Neural cell (in vitro differentiated cells): ENCODE measurements at regions not wholly inside any gene's neighbourhood (a gene's known extent, or its start where the extent isn't known, plus 50 kb on each side); places are given as distances from the start of the nearest gene placed in this dataset.

Experiments
- H2AFZ ChIP-seq: fragments of 200-600, 300-800 bp; sonication (generic), shearing (Covaris generic); 2 replicates; pipeline ENCODE4 v1.6.0; 2014; ENCODE audit warnings: low read depth, mild to moderate bottlenecking, antibody characterized with exemption, low read length, moderate library complexity
- H3F3A ChIP-seq: fragments of 200-600 bp; shearing (Covaris generic); 2 replicates; pipeline ENCODE4 v1.6.1; 2016; ENCODE audit warnings: mild to moderate bottlenecking, moderate library complexity, mixed read lengths, antibody characterized with exemption, low read length; ENCODE audit not compliant: insufficient read depth, poor library complexity, severe bottlenecking
- H3K27ac ChIP-seq: fragments of 200-600, 300-800 bp; sonication (generic), shearing (Covaris generic); 2 replicates; pipeline ENCODE4 v1.5.1; 2014; ENCODE audit warnings: mild to moderate bottlenecking, low read length, moderate library complexity
- H3K27me3 ChIP-seq: fragments of 300-800, 200-600 bp; sonication (generic), shearing (Covaris generic); 2 replicates; pipeline ENCODE4 v1.6.0; 2014; ENCODE audit warnings: mild to moderate bottlenecking, low read depth, low read length, moderate library complexity; ENCODE audit not compliant: insufficient read depth
- H3K36me3 ChIP-seq: fragments of 300-800, 200-600 bp; sonication (generic), shearing (Covaris generic); 2 replicates; pipeline ENCODE4 v1.5.1; 2014; ENCODE audit warnings: mild to moderate bottlenecking, antibody characterized with exemption, low read length, moderate library complexity; ENCODE audit not compliant: insufficient read depth
- H3K4me2 ChIP-seq: fragments of 300-800, 200-600 bp; sonication (generic), shearing (Covaris generic); 2 replicates; pipeline ENCODE4 v1.6.0; 2014; ENCODE audit warnings: mild to moderate bottlenecking, low read length
- H3K4me3 ChIP-seq: fragments of 300-800, 200-600 bp; sonication (generic), shearing (Covaris generic); 2 replicates; pipeline ENCODE4 v1.5.1; 2014; ENCODE audit warnings: mild to moderate bottlenecking, low read length, moderate library complexity
- H3K79me2 ChIP-seq: fragments of 200-600 bp; shearing (Covaris generic); replicated peaks from 2 replicates; pipeline ENCODE4 v1.6.0; 2014; ENCODE audit warnings: mild to moderate bottlenecking, low read length, moderate library complexity; ENCODE audit not compliant: insufficient read depth
- H3K9ac ChIP-seq: fragments of 300-800, 200-600 bp; sonication (generic), shearing (Covaris generic); 2 replicates; pipeline ENCODE4 v1.6.1; 2016; ENCODE audit warnings: mild to moderate bottlenecking, low read length, mixed read lengths
- H3K9me2 ChIP-seq: fragments of 200-600 bp; shearing (Covaris generic); 2 replicates; pipeline ENCODE4 v1.6.1; 2016; ENCODE audit warnings: mild to moderate bottlenecking, low read length, mixed read lengths; ENCODE audit not compliant: insufficient read depth
- H3K9me3 ChIP-seq: fragments of 200-600, 300-800 bp; sonication (generic), shearing (Covaris generic); 2 replicates; pipeline ENCODE4 v1.6.1; 2016; ENCODE audit warnings: mild to moderate bottlenecking, mixed run types, low read length, moderate library complexity, mixed read lengths
- H4K20me1 ChIP-seq: fragments of 200-600 bp; shearing (Covaris generic); 2 replicates; pipeline ENCODE4 v1.6.1; 2016; ENCODE audit warnings: mild to moderate bottlenecking, mixed run types; ENCODE audit not compliant: insufficient read depth
- CTCF ChIP-seq: fragments of 450-650 bp; IDR thresholded peaks from 2 replicates; pipeline ENCODE4 v1.5.1; 2014; ENCODE audit warnings: antibody characterized with exemption, mild to moderate bottlenecking, moderate library complexity; ENCODE audit not compliant: poor library complexity, severe bottlenecking
- EP300 ChIP-seq: fragments of 450-650 bp; conservative IDR thresholded peaks from 2 replicates; pipeline ENCODE4 v1.6.1; 2014; ENCODE audit warnings: antibody characterized with exemption, mild to moderate bottlenecking, moderate library complexity; ENCODE audit not compliant: poor library complexity, severe bottlenecking
- EZH2 ChIP-seq: fragments of 200-600, 300-800 bp; shearing (Covaris generic), sonication (generic); IDR thresholded peaks from 2 replicates; pipeline ENCODE4 v1.6.1; 2014; ENCODE audit warnings: antibody characterized with exemption, low read length, borderline replicate concordance, mild to moderate bottlenecking; ENCODE audit not compliant: insufficient read depth, poor library complexity, severe bottlenecking
- MXI1 ChIP-seq: fragments of 450-650 bp; conservative IDR thresholded peaks from 2 replicates; pipeline ENCODE4 v1.6.1; 2014; ENCODE audit warnings: antibody characterized with exemption, mild to moderate bottlenecking; ENCODE audit not compliant: poor library complexity, severe bottlenecking
- POLR2AphosphoS5 ChIP-seq: IDR thresholded peaks from 2 replicates; pipeline ENCODE4 v1.6.1; 2012
- RAD21 ChIP-seq: fragments of 450-650 bp; conservative IDR thresholded peaks from 2 replicates; pipeline ENCODE4 v1.6.1; 2014; ENCODE audit warnings: antibody characterized with exemption, mild to moderate bottlenecking, moderate library complexity
- SMC3 ChIP-seq: fragments of 450-650 bp; conservative IDR thresholded peaks from 2 replicates; pipeline ENCODE4 v1.6.1; 2014; ENCODE audit warnings: antibody characterized with exemption, mild to moderate bottlenecking, moderate library complexity; ENCODE audit not compliant: poor library complexity
- TAF1 ChIP-seq: IDR thresholded peaks from 2 replicates; pipeline ENCODE4 v1.6.1; 2012; ENCODE audit warnings: low read depth
- TF ChIP-seq, protein P1 (sequence below): IDR thresholded peaks from 2 replicates; pipeline ENCODE4 v1.6.1; 2012; ENCODE audit warnings: borderline replicate concordance

- H4K20me1 ChIP-seq: no peaks in the 10 kb centered on the region
- no peaks in the 10 kb centered on the region for H3K9me3 ChIP-seq
- no peaks in the 10 kb centered on the region for H3K27me3 ChIP-seq
- no peaks in the 10 kb centered on the region for H3K36me3 ChIP-seq
- no peaks in the 10 kb centered on the region for H3K79me2 ChIP-seq
- no peak overlapping the region for H3K4me3 ChIP-seq
- no peak overlapping the region for H3K4me2 ChIP-seq
- H2AFZ ChIP-seq: no peak overlapping the region
- TF ChIP-seq MXI1: no peak
- TF ChIP-seq, protein P1, sequence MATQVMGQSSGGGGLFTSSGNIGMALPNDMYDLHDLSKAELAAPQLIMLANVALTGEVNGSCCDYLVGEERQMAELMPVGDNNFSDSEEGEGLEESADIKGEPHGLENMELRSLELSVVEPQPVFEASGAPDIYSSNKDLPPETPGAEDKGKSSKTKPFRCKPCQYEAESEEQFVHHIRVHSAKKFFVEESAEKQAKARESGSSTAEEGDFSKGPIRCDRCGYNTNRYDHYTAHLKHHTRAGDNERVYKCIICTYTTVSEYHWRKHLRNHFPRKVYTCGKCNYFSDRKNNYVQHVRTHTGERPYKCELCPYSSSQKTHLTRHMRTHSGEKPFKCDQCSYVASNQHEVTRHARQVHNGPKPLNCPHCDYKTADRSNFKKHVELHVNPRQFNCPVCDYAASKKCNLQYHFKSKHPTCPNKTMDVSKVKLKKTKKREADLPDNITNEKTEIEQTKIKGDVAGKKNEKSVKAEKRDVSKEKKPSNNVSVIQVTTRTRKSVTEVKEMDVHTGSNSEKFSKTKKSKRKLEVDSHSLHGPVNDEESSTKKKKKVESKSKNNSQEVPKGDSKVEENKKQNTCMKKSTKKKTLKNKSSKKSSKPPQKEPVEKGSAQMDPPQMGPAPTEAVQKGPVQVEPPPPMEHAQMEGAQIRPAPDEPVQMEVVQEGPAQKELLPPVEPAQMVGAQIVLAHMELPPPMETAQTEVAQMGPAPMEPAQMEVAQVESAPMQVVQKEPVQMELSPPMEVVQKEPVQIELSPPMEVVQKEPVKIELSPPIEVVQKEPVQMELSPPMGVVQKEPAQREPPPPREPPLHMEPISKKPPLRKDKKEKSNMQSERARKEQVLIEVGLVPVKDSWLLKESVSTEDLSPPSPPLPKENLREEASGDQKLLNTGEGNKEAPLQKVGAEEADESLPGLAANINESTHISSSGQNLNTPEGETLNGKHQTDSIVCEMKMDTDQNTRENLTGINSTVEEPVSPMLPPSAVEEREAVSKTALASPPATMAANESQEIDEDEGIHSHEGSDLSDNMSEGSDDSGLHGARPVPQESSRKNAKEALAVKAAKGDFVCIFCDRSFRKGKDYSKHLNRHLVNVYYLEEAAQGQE: no peak
- TF ChIP-seq CTCF: no peak
- no peak for TF ChIP-seq POLR2AphosphoS5
- no peak for TF ChIP-seq SMC3
- TF ChIP-seq TAF1: no peak
- TF ChIP-seq EZH2: no peak
- no peak for TF ChIP-seq RAD21
- no peak for TF ChIP-seq EP300
- no peak overlapping the region for H3K9ac ChIP-seq
- no peak overlapping the region for H3K27ac ChIP-seq
- H3F3A ChIP-seq: no peaks in the 10 kb centered on the region
- H3K9me2 ChIP-seq: no peaks in the 10 kb centered on the region
Measured at GRCh38 chr9:119903851-119904250, 534.6 kb upstream of the BRINP1 start.

DNA sequence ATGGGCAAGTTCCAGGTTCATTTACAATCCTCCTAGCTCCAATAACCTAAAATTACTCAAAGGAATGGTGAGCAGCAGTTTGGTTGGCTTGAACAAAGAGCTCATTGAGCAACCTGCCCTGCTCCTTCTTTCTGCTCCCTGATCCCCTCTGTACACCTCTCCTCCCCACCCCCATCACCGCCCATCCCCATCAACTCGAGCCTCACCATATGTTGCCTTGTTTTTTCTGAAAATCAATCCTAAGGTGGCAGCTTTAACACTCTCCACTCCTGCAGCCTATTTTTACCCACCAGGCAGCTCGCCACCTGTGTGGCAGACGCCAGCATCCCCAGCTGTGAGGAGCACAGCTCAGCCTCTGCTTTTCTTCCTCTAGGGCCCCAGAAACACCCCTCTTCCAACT lies 533.4 kb upstream of the BRINP1 start:
- Histone ChIP-seq H3K36me3 (no peaks in the 10 kb centered on the region), H3K9ac (no peak overlapping the region), H3K27me3 (no peaks in the 10 kb centered on the region), H4K20me1 (no peaks in the 10 kb centered on the region), H3K27ac (no peak overlapping the region), H3K79me2 (no peaks in the 10 kb centered on the region), H2AFZ (no peak overlapping the region), H3F3A (no peaks in the 10 kb centered on the region), H3K9me3 (no peaks in the 10 kb centered on the region), H3K9me2 (no peaks in the 10 kb centered on the region), H3K4me3 (no peak overlapping the region), H3K4me2 (no peak overlapping the region)
- no peak for TF ChIP-seq TAF1
- no peak for TF ChIP-seq MXI1
- no peak for TF ChIP-seq RAD21
- TF ChIP-seq POLR2AphosphoS5: no peak
- no peak for TF ChIP-seq EP300
- TF ChIP-seq, protein P1: no peak
- TF ChIP-seq EZH2: no peak
- no peak for TF ChIP-seq SMC3
- TF ChIP-seq CTCF: no peak
